ENCODE measurements at regions not wholly inside any gene's neighbourhood (a gene's known extent, or its start where the extent isn't known, plus 50 kb on each side); places are given as distances from the start of the nearest gene placed in this dataset.

GRCh38 chr5:124876566-124876965 is 130.1 kb upstream of the ZNF608 start:
- TF ChIP-seq CTCF (IDR thresholded peaks at IDR 0.05; ENCODE audit: insufficient read depth, low read length, poor library complexity, severe bottlenecking): no peak
- Histone ChIP-seq H3K27me3 (ENCODE audit: control insufficient read depth, insufficient read depth, low read length) (no peaks in the 10 kb centered on the region), H3K4me3 (ENCODE audit: low read depth, low read length) (no peak overlapping the region), H3K36me3 (ENCODE audit: control insufficient read depth, insufficient read depth, low read length) (no peaks in the 10 kb centered on the region)
- DNase-seq (ENCODE audit: low read depth): no peak

- H3K36me3 ChIP-seq (ENCODE audit: control insufficient read depth, insufficient read depth, low read length): no peaks in the 10 kb centered on the region
- no peak overlapping the region for H3K4me3 ChIP-seq (ENCODE audit: low read depth, low read length)
- TF ChIP-seq CTCF (IDR thresholded peaks at IDR 0.05; ENCODE audit: insufficient read depth, low read length, poor library complexity, severe bottlenecking): no peak
- DNase-seq (ENCODE audit: low read depth): no peak
- no peaks in the 10 kb centered on the region for H3K27me3 ChIP-seq (ENCODE audit: control insufficient read depth, insufficient read depth, low read length)
Measured at GRCh38 chr5:124876983-124877382, 130.5 kb upstream of the ZNF608 start.

- no peaks in the 10 kb centered on the region for H3K27me3 ChIP-seq (ENCODE audit: control insufficient read depth, insufficient read depth, low read length)
- TF ChIP-seq CTCF (IDR thresholded peaks at IDR 0.05; ENCODE audit: insufficient read depth, low read length, poor library complexity, severe bottlenecking): no peak
- no peak for DNase-seq (ENCODE audit: low read depth)
- no peaks in the 10 kb centered on the region for H3K36me3 ChIP-seq (ENCODE audit: control insufficient read depth, insufficient read depth, low read length)
- H3K4me3 ChIP-seq (ENCODE audit: low read depth, low read length): no peak overlapping the region
Measured at GRCh38 chr5:124877501-124878146, 131.2 kb upstream of the ZNF608 start.

- Histone ChIP-seq H3K36me3 (ENCODE audit: control insufficient read depth, insufficient read depth, low read length) (no peaks in the 10 kb centered on the region), H3K4me3 (ENCODE audit: low read depth, low read length) (no peak overlapping the region), H3K27me3 (ENCODE audit: control insufficient read depth, insufficient read depth, low read length) (no peaks in the 10 kb centered on the region)
- TF ChIP-seq CTCF (IDR thresholded peaks at IDR 0.05; ENCODE audit: insufficient read depth, low read length, poor library complexity, severe bottlenecking): no peak
- no peak for DNase-seq (ENCODE audit: low read depth)
Measured at GRCh38 chr5:124878583-124879342, 132.3 kb upstream of the ZNF608 start.

- no peak for TF ChIP-seq CTCF (IDR thresholded peaks at IDR 0.05; ENCODE audit: insufficient read depth, low read length, poor library complexity, severe bottlenecking)
Measured at GRCh38 chr5:124880903-124881697, 134.7 kb upstream of the ZNF608 start.

More at GRCh38 chr5:124880903-124881697, 134.7 kb upstream of the ZNF608 start:
- Histone ChIP-seq H3K36me3 (ENCODE audit: control insufficient read depth, insufficient read depth, low read length) (no peaks in the 10 kb centered on the region), H3K27me3 (ENCODE audit: control insufficient read depth, insufficient read depth, low read length) (no peaks in the 10 kb centered on the region), H3K4me3 (ENCODE audit: low read depth, low read length) (no peak overlapping the region)
- DNase-seq (ENCODE audit: low read depth): no peak

All from kidney epithelial cell (primary cell).